Loucy (cell line): ENCODE measurements at regions not wholly inside any gene's neighbourhood (a gene's known extent, or its start where the extent isn't known, plus 50 kb on each side); places are given as distances from the start of the nearest gene placed in this dataset.

Experiments
- H2AFZ ChIP-seq: fragments of 200-600 bp; sonication (generic); 2 replicates; pipeline ENCODE4 v1.6.0; 2016; ENCODE audit warnings: antibody characterized with exemption, mild to moderate bottlenecking, low read length, moderate library complexity
- H3F3A ChIP-seq: fragments of 200-600 bp; 2 replicates; pipeline ENCODE4 v1.6.0; 2016; ENCODE audit warnings: antibody characterized with exemption, low read depth, mild to moderate bottlenecking
- H3K27me3 ChIP-seq: fragments of 200-600 bp; sonication (generic); 2 replicates; pipeline ENCODE4 v1.6.1; 2014; ENCODE audit warnings: low read length, mild to moderate bottlenecking; ENCODE audit not compliant: insufficient read depth, poor library complexity, severe bottlenecking
- H3K36me3 ChIP-seq: fragments of 200-600 bp; sonication (generic); 2 replicates; pipeline ENCODE4 v1.6.1; 2016; ENCODE audit warnings: low read length; ENCODE audit not compliant: insufficient read depth
- H3K4me1 ChIP-seq: fragments of 200-600 bp; sonication (generic); 2 replicates; pipeline ENCODE4 v1.5.1; 2014; ENCODE audit warnings: low read length, mild to moderate bottlenecking; ENCODE audit not compliant: insufficient read depth, poor library complexity, severe bottlenecking
- H3K4me2 ChIP-seq: fragments of 200-600 bp; sonication (generic); 2 replicates; pipeline ENCODE4 v1.6.0; 2014; ENCODE audit warnings: antibody characterized with exemption, low read length, low read depth, mild to moderate bottlenecking; ENCODE audit not compliant: poor library complexity, severe bottlenecking
- H3K4me3 ChIP-seq: fragments of 200-600 bp; sonication (generic); 2 replicates; pipeline ENCODE4 v1.5.1; 2014; ENCODE audit warnings: low read length, mild to moderate bottlenecking, mixed read lengths; ENCODE audit not compliant: poor library complexity, severe bottlenecking
- H3K79me2 ChIP-seq: fragments of 200-600 bp; sonication (generic); 2 replicates; pipeline ENCODE4 v1.6.1; 2014; ENCODE audit warnings: low read length; ENCODE audit not compliant: insufficient read depth
- H3K9ac ChIP-seq: fragments of 200-600 bp; sonication (generic); 2 replicates; pipeline ENCODE4 v1.6.0; 2014; ENCODE audit warnings: mild to moderate bottlenecking, low read depth, low read length, moderate library complexity; ENCODE audit not compliant: poor library complexity, severe bottlenecking
- H3K9me2 ChIP-seq: fragments of 200-600 bp; sonication (generic); replicated peaks from 2 replicates; pipeline ENCODE4 v1.6.1; 2016; ENCODE audit warnings: low read depth, low read length, mixed read lengths
- H3K9me3 ChIP-seq: fragments of 200-600 bp; sonication (generic); 2 replicates; pipeline ENCODE4 v1.6.1; 2014; ENCODE audit warnings: mild to moderate bottlenecking, antibody characterized with exemption, low read length, low read depth; ENCODE audit not compliant: insufficient read depth
- H4K20me1 ChIP-seq: fragments of 200-600 bp; sonication (generic); 2 replicates; pipeline ENCODE4 v1.6.0; 2014; ENCODE audit warnings: antibody characterized with exemption, low read length, mild to moderate bottlenecking; ENCODE audit not compliant: insufficient read depth, poor library complexity, severe bottlenecking
- CTCF ChIP-seq: fragments of 200-600 bp; sonication (generic); conservative IDR thresholded peaks from 2 replicates; pipeline ENCODE4 v1.5.1; 2014; ENCODE audit warnings: mild to moderate bottlenecking, antibody characterized with exemption, low read length
- EZH2phosphoT487 ChIP-seq: fragments of 200-600 bp; IDR thresholded peaks from 2 replicates; pipeline ENCODE4 v1.6.1; 2018; ENCODE audit warnings: antibody characterized with exemption, mild to moderate bottlenecking, moderate library complexity, borderline replicate concordance

GRCh38 chr5:106113922-106114321 lies 1556.8 kb downstream of the EFNA5 start:
- TF ChIP-seq EZH2phosphoT487 (no peak), CTCF (no peak)
- no peaks in the 10 kb centered on the region for H3K9me3 ChIP-seq
- no peaks in the 10 kb centered on the region for H3K36me3 ChIP-seq
- H3F3A ChIP-seq, result no peaks in the 10 kb centered on the region
- H2AFZ ChIP-seq, result no peak overlapping the region
- no peaks in the 10 kb centered on the region for H3K27me3 ChIP-seq
- no peak overlapping the region for H3K9ac ChIP-seq
- H3K4me3 ChIP-seq, result no peak overlapping the region
- no peaks in the 10 kb centered on the region for H3K9me2 ChIP-seq
- H3K79me2 ChIP-seq, result no peaks in the 10 kb centered on the region
- no peak overlapping the region for H3K4me2 ChIP-seq
- H3K4me1 ChIP-seq, result no peaks in the 10 kb centered on the region
- no peaks in the 10 kb centered on the region for H4K20me1 ChIP-seq

- Histone ChIP-seq H3K9ac (no peak overlapping the region), H3K36me3 (no peaks in the 10 kb centered on the region), H3F3A (no peaks in the 10 kb centered on the region), H3K4me2 (no peak overlapping the region), H2AFZ (no peak overlapping the region), H3K27me3 (no peaks in the 10 kb centered on the region), H4K20me1 (no peaks in the 10 kb centered on the region), H3K4me1 (no peaks in the 10 kb centered on the region), H3K9me3 (no peaks in the 10 kb centered on the region), H3K9me2 (no peaks in the 10 kb centered on the region), H3K79me2 (no peaks in the 10 kb centered on the region), H3K4me3 (no peak overlapping the region)
- TF ChIP-seq EZH2phosphoT487 (no peak), CTCF (no peak)
Measured at GRCh38 chr5:106106384-106106783, 1564.4 kb downstream of the EFNA5 start.

- H3F3A ChIP-seq, result no peaks in the 10 kb centered on the region
- TF ChIP-seq EZH2phosphoT487 (no peak), CTCF (no peak)
- no peaks in the 10 kb centered on the region for H3K4me1 ChIP-seq
- H3K4me2 ChIP-seq, result no peak overlapping the region
- no peaks in the 10 kb centered on the region for H3K79me2 ChIP-seq
- H3K36me3 ChIP-seq, result no peaks in the 10 kb centered on the region
- no peaks in the 10 kb centered on the region for H3K9me2 ChIP-seq
- H3K9ac ChIP-seq, result no peak overlapping the region
- no peak overlapping the region for H2AFZ ChIP-seq
- H3K27me3 ChIP-seq, result no peaks in the 10 kb centered on the region
- H4K20me1 ChIP-seq, result no peaks in the 10 kb centered on the region
- no peak overlapping the region for H3K4me3 ChIP-seq
- H3K9me3 ChIP-seq, result no peaks in the 10 kb centered on the region
Measured at GRCh38 chr5:106097340-106097739, 1573.4 kb downstream of the EFNA5 start.
